ENCODE measurements at regions not wholly inside any gene's neighbourhood (a gene's known extent, or its start where the extent isn't known, plus 50 kb on each side); places are given as distances from the start of the nearest gene placed in this dataset.

DNA sequence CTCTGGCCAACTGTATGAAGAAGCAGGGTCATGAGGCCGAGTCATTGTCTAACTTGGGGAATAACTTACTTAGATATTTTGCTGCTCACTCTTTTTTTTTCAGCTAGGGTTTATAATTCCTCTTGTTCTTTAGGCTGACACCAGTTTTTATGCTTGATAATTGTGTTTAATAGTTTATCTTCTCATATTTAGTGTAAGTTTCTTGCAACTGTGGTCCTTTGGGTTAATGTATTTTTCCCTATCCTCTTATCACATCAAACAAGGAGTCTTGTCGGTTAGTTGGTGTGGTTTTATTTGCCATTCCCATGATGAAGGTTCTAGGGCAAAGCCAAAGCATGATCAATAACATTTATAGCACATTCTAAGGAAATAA is 204.6 kb downstream of the NUFIP1 start:
- TF ChIP-seq, protein P1, sequence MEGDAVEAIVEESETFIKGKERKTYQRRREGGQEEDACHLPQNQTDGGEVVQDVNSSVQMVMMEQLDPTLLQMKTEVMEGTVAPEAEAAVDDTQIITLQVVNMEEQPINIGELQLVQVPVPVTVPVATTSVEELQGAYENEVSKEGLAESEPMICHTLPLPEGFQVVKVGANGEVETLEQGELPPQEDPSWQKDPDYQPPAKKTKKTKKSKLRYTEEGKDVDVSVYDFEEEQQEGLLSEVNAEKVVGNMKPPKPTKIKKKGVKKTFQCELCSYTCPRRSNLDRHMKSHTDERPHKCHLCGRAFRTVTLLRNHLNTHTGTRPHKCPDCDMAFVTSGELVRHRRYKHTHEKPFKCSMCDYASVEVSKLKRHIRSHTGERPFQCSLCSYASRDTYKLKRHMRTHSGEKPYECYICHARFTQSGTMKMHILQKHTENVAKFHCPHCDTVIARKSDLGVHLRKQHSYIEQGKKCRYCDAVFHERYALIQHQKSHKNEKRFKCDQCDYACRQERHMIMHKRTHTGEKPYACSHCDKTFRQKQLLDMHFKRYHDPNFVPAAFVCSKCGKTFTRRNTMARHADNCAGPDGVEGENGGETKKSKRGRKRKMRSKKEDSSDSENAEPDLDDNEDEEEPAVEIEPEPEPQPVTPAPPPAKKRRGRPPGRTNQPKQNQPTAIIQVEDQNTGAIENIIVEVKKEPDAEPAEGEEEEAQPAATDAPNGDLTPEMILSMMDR (IDR thresholded peaks at IDR 0.05), result no peak
- TF ChIP-seq RAD21 (conservative IDR thresholded peaks at IDR 0.05 in 1 of 2, IDR thresholded peaks at IDR 0.05 in 1 of 2) (no peak), JUNB (IDR thresholded peaks at IDR 0.05) (no peak), EP300 (IDR thresholded peaks at IDR 0.05) (no peak), JUN (IDR thresholded peaks at IDR 0.05) (no peak)
- TF ChIP-seq, protein P2, sequence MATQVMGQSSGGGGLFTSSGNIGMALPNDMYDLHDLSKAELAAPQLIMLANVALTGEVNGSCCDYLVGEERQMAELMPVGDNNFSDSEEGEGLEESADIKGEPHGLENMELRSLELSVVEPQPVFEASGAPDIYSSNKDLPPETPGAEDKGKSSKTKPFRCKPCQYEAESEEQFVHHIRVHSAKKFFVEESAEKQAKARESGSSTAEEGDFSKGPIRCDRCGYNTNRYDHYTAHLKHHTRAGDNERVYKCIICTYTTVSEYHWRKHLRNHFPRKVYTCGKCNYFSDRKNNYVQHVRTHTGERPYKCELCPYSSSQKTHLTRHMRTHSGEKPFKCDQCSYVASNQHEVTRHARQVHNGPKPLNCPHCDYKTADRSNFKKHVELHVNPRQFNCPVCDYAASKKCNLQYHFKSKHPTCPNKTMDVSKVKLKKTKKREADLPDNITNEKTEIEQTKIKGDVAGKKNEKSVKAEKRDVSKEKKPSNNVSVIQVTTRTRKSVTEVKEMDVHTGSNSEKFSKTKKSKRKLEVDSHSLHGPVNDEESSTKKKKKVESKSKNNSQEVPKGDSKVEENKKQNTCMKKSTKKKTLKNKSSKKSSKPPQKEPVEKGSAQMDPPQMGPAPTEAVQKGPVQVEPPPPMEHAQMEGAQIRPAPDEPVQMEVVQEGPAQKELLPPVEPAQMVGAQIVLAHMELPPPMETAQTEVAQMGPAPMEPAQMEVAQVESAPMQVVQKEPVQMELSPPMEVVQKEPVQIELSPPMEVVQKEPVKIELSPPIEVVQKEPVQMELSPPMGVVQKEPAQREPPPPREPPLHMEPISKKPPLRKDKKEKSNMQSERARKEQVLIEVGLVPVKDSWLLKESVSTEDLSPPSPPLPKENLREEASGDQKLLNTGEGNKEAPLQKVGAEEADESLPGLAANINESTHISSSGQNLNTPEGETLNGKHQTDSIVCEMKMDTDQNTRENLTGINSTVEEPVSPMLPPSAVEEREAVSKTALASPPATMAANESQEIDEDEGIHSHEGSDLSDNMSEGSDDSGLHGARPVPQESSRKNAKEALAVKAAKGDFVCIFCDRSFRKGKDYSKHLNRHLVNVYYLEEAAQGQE (IDR thresholded peaks at IDR 0.05), result no peak
